Spleen (tissue), 11 donors: ENCODE measurements at regions not wholly inside any gene's neighbourhood (a gene's known extent, or its start where the extent isn't known, plus 50 kb on each side); places are given as distances from the start of the nearest gene placed in this dataset.

Source experiments
- DNase-seq: peaks from one replicate; pipeline ENCODE4 v3.0.0-alpha.2; 2020
- H3K27ac ChIP-seq, 8 donors: fragments of 200-600 bp; sonication (generic) in 7 of 8; 1 replicate in 4 of 8; 2 replicates in 4 of 8; pipeline versions ENCODE4 v1.5.0 to v1.8.0; 2016 to 2021; ENCODE audit warnings: inconsistent platforms in 4 of 8, mild to moderate bottlenecking in 4 of 8, moderate library complexity in 1 of 8
- H3K27me3 ChIP-seq, 7 donors: fragments of 200-600 bp; sonication (generic) in 6 of 7; replicated peaks in 1 of 7; 1 replicate in 4 of 7; 2 replicates in 3 of 7; pipeline versions ENCODE4 v1.5.0 to v1.8.0; 2016 to 2021; ENCODE audit warnings: inconsistent platforms in 3 of 7, mild to moderate bottlenecking in 1 of 7
- H3K36me3 ChIP-seq, 6 donors: fragments of 200-600 bp; sonication (generic) in 5 of 6; 1 replicate in 4 of 6; 2 replicates in 2 of 6; pipeline versions ENCODE4 v1.5.0 to v1.8.0; 2016 to 2021; ENCODE audit warnings: inconsistent platforms in 2 of 6
- H3K4me1 ChIP-seq, 6 donors: fragments of 200-600 bp; sonication (generic) in 5 of 6; 1 replicate in 3 of 6; 2 replicates in 3 of 6; pipeline versions ENCODE4 v1.5.0 to v1.8.0; 2016 to 2021; ENCODE audit warnings: inconsistent platforms in 3 of 6
- H3K4me3 ChIP-seq, 8 donors: fragments of 200-600 bp; sonication (generic) in 7 of 8; 1 replicate in 4 of 8; 2 replicates in 4 of 8; pipeline versions ENCODE4 v1.5.0 to v1.8.0; 2016 to 2021; ENCODE audit warnings: inconsistent platforms in 4 of 8, mild to moderate bottlenecking in 4 of 8, moderate library complexity in 2 of 8
- H3K9me3 ChIP-seq, 8 donors: fragments of 200-600 bp; sonication (generic) in 7 of 8; 1 replicate in 4 of 8; 2 replicates in 4 of 8; pipeline versions ENCODE4 v1.5.0 to v1.8.0; 2016 to 2021; ENCODE audit warnings: inconsistent platforms in 4 of 8
- CTCF ChIP-seq, 11 experiments: fragments of 200-600 bp in 7 of 11; fragments of 450-650 bp in 4 of 11; sonication (generic) in 4 of 11; IDR thresholded peaks in 8 of 11; conservative IDR thresholded peaks in 3 of 11; 1 replicate in 7 of 11; 2 replicates in 4 of 11; pipeline versions ENCODE4 v1.4.0 to v1.8.0; 2016 to 2021; ENCODE audit warnings: antibody characterized with exemption in 11 of 11, inconsistent platforms in 4 of 11, mild to moderate bottlenecking in 1 of 11
- POLR2A ChIP-seq, 3 donors: fragments of 450-650 bp; IDR thresholded peaks; one replicate each; pipeline ENCODE4 v1.5.1; 2017; ENCODE audit warnings: antibody characterized with exemption in 3 of 3, mild to moderate bottlenecking in 1 of 3
- POLR2AphosphoS5 ChIP-seq, 3 donors: sonication (generic); formaldehyde crosslinking; IDR thresholded peaks; one replicate each; pipeline ENCODE4 v1.5.1; 2017; ENCODE audit warnings: antibody characterized with exemption in 3 of 3
- WGBS, 5 donors: extraction: QIAGEN DNeasy Blood & Tissue Kit in 3 of 5; methylation state at CpG; one replicate each; pipeline versions ENCODE4 v1.1.5 to v1.1.7; 2013 to 2018; 5-methylcytosine and 5-hydroxymethylcytosine counted together
- intact Hi-C: fragments of 100-400 bp; cut with DNase I; formaldehyde crosslinking; loops from one replicate; pipeline ENCODE4 v1.15.0; 2023; ENCODE audit warnings: low total_unique reads
- donor health status: healthy with polysubstance abuse.
- donor health status: DM: no; HTN: no; CAD: no; lungs with moderate emphysema.
- donor health status: DM: no; HTN: no; CAD: no.
- donor health status: Bipolar disorder and iron deficiency.
- donor health status: healthy.
- donor health status: DM: no; HTN: no; CAD: no.
- donor health status: DM: yes; HTN: yes; CAD: no.

- Histone ChIP-seq H3K27ac (no peak overlapping the region), H3K9me3 (no peaks in the 10 kb centered on the region), H3K36me3 (no peaks in the 10 kb centered on the region), H3K4me3 (no peak overlapping the region), H3K27me3 (peaks cover 0 to 6% (median 0%) of the 10 kb centered on the region in 7 donors), H3K4me1 (no peaks in the 10 kb centered on the region)
- intact Hi-C loops: no loop called here
- TF ChIP-seq POLR2A (IDR thresholded peaks at IDR 0.05) (no peak), CTCF (IDR thresholded peaks at IDR 0.05 in 8 of 11, conservative IDR thresholded peaks at IDR 0.05 in 3 of 11) (no peak), POLR2AphosphoS5 (IDR thresholded peaks at IDR 0.05) (no peak)
- DNase-seq: no peak
Observed at GRCh38 chr15:61314427-61314826, 85.3 kb upstream of the RORA start.

- Histone ChIP-seq H3K4me1 (no peaks in the 10 kb centered on the region), H3K27ac (no peak overlapping the region), H3K9me3 (no peaks in the 10 kb centered on the region), H3K27me3 (peaks cover 0 to 6% (median 0%) of the 10 kb centered on the region in 7 donors), H3K4me3 (no peak overlapping the region), H3K36me3 (no peaks in the 10 kb centered on the region)
- no peak for DNase-seq
- intact Hi-C loops: no loop called here
- 84 to 87% (median 87%) methylated on average over 5 of the region's 5 CpGs for WGBS, 5 donors
- TF ChIP-seq POLR2A (IDR thresholded peaks at IDR 0.05) (no peak), POLR2AphosphoS5 (IDR thresholded peaks at IDR 0.05) (no peak), CTCF (IDR thresholded peaks at IDR 0.05 in 8 of 11, conservative IDR thresholded peaks at IDR 0.05 in 3 of 11) (no peak)
Observed at GRCh38 chr15:61309617-61310016, 80.5 kb upstream of the RORA start.

GRCh38 chr15:61309031-61309511, 80.0 kb upstream of the RORA start:
- TF ChIP-seq CTCF (IDR thresholded peaks at IDR 0.05 in 8 of 11, conservative IDR thresholded peaks at IDR 0.05 in 3 of 11): no peak
- no peak for TF ChIP-seq POLR2AphosphoS5 (IDR thresholded peaks at IDR 0.05)
- no peak for TF ChIP-seq POLR2A (IDR thresholded peaks at IDR 0.05)
- no peaks in the 10 kb centered on the region for H3K36me3 ChIP-seq
- H3K9me3 ChIP-seq: no peaks in the 10 kb centered on the region
- DNase-seq: no peak
- WGBS, 5 donors: 62 to 73% (median 67%) methylated on average over 7 of the region's 7 CpGs
- no peaks in the 10 kb centered on the region for H3K4me1 ChIP-seq
- peaks cover 0 to 6% (median 0%) of the 10 kb centered on the region in 7 donors for H3K27me3 ChIP-seq
- H3K27ac ChIP-seq: no peak overlapping the region
- intact Hi-C loops: no loop called here
- H3K4me3 ChIP-seq: no peak overlapping the region

GRCh38 chr15:61308437-61308836, 79.3 kb upstream of the RORA start:
- H3K27ac ChIP-seq: no peak overlapping the region
- peaks cover 0 to 6% (median 0%) of the 10 kb centered on the region in 7 donors for H3K27me3 ChIP-seq
- intact Hi-C loops: no loop called here
- TF ChIP-seq POLR2AphosphoS5 (IDR thresholded peaks at IDR 0.05) (no peak), POLR2A (IDR thresholded peaks at IDR 0.05) (no peak), CTCF (IDR thresholded peaks at IDR 0.05 in 8 of 11, conservative IDR thresholded peaks at IDR 0.05 in 3 of 11) (no peak)
- 81 to 92% (median 86%) methylated on average over 2 of the region's 2 CpGs for WGBS, 5 donors
- H3K4me3 ChIP-seq: no peak overlapping the region
- no peaks in the 10 kb centered on the region for H3K4me1 ChIP-seq
- no peaks in the 10 kb centered on the region for H3K36me3 ChIP-seq
- no peaks in the 10 kb centered on the region for H3K9me3 ChIP-seq
- DNase-seq: no peak
